ENCODE measurements at regions not wholly inside any gene's neighbourhood (a gene's known extent, or its start where the extent isn't known, plus 50 kb on each side); places are given as distances from the start of the nearest gene placed in this dataset.

- Histone ChIP-seq H3K4me1 (ENCODE audit: insufficient read depth, low read length, severe bottlenecking) (no peaks in the 10 kb centered on the region), H3K27me3 (ENCODE audit: insufficient read depth, low read length) (no peaks in the 10 kb centered on the region), H3K4me3 (ENCODE audit: low read depth, low read length, poor library complexity, severe bottlenecking) (no peak overlapping the region), H3K9me2 (ENCODE audit: low read depth, low read length) (no peaks in the 10 kb centered on the region), H3K36me3 (ENCODE audit: insufficient read depth, low read length) (no peaks in the 10 kb centered on the region), H2AFZ (ENCODE audit: low read length) (no peak overlapping the region), H3K79me2 (ENCODE audit: insufficient read depth, low read length) (no peaks in the 10 kb centered on the region), H3K4me2 (ENCODE audit: low read length) (no peak overlapping the region), H3K27ac (ENCODE audit: low read depth, low read length, poor library complexity, severe bottlenecking) (no peak overlapping the region), H3F3A (ENCODE audit: insufficient read depth, low read length) (no peaks in the 10 kb centered on the region), H3K9me3 (ENCODE audit: low read length) (no peaks in the 10 kb centered on the region), H4K20me1 (ENCODE audit: insufficient read depth, low read length) (no peaks in the 10 kb centered on the region), H3K9ac (ENCODE audit: low read length) (no peak overlapping the region)
- TF ChIP-seq EZH2 (IDR thresholded peaks at IDR 0.05; ENCODE audit: borderline replicate concordance, low read length) = no peak
- no peak for TF ChIP-seq CTCF (IDR thresholded peaks at IDR 0.05; ENCODE audit: low read length)
These were observed 1538.8 kb downstream of the RPA4 start for GRCh38 chrX:98422536-98422935.

GRCh38 chrX:98432413-98432812 lies 1548.7 kb downstream of the RPA4 start:
- H3K4me1 ChIP-seq (ENCODE audit: insufficient read depth, low read length, severe bottlenecking) = no peaks in the 10 kb centered on the region
- H4K20me1 ChIP-seq (ENCODE audit: insufficient read depth, low read length) = no peaks in the 10 kb centered on the region
- no peaks in the 10 kb centered on the region for H3K9me3 ChIP-seq (ENCODE audit: low read length)
- H3K4me2 ChIP-seq (ENCODE audit: low read length) = no peak overlapping the region
- H3F3A ChIP-seq (ENCODE audit: insufficient read depth, low read length) = no peaks in the 10 kb centered on the region
- H3K4me3 ChIP-seq (ENCODE audit: low read depth, low read length, poor library complexity, severe bottlenecking) = no peak overlapping the region
- no peaks in the 10 kb centered on the region for H3K36me3 ChIP-seq (ENCODE audit: insufficient read depth, low read length)
- no peak overlapping the region for H2AFZ ChIP-seq (ENCODE audit: low read length)
- no peaks in the 10 kb centered on the region for H3K9me2 ChIP-seq (ENCODE audit: low read depth, low read length)
- H3K79me2 ChIP-seq (ENCODE audit: insufficient read depth, low read length) = no peaks in the 10 kb centered on the region
- no peak for TF ChIP-seq CTCF (IDR thresholded peaks at IDR 0.05; ENCODE audit: low read length)
- TF ChIP-seq EZH2 (IDR thresholded peaks at IDR 0.05; ENCODE audit: borderline replicate concordance, low read length) = no peak
- no peak overlapping the region for H3K27ac ChIP-seq (ENCODE audit: low read depth, low read length, poor library complexity, severe bottlenecking)
- no peaks in the 10 kb centered on the region for H3K27me3 ChIP-seq (ENCODE audit: insufficient read depth, low read length)
- no peak overlapping the region for H3K9ac ChIP-seq (ENCODE audit: low read length)

GRCh38 chrX:98448524-98448923 lies 1564.8 kb downstream of the RPA4 start:
- no peaks in the 10 kb centered on the region for H3K36me3 ChIP-seq (ENCODE audit: insufficient read depth, low read length)
- H3K4me1 ChIP-seq (ENCODE audit: insufficient read depth, low read length, severe bottlenecking) = no peaks in the 10 kb centered on the region
- no peaks in the 10 kb centered on the region for H3K9me2 ChIP-seq (ENCODE audit: low read depth, low read length)
- no peaks in the 10 kb centered on the region for H3K79me2 ChIP-seq (ENCODE audit: insufficient read depth, low read length)
- no peaks in the 10 kb centered on the region for H3F3A ChIP-seq (ENCODE audit: insufficient read depth, low read length)
- no peak overlapping the region for H3K9ac ChIP-seq (ENCODE audit: low read length)
- no peak for TF ChIP-seq EZH2 (IDR thresholded peaks at IDR 0.05; ENCODE audit: borderline replicate concordance, low read length)
- no peak for TF ChIP-seq CTCF (IDR thresholded peaks at IDR 0.05; ENCODE audit: low read length)
- no peak overlapping the region for H3K4me3 ChIP-seq (ENCODE audit: low read depth, low read length, poor library complexity, severe bottlenecking)
- no peak overlapping the region for H2AFZ ChIP-seq (ENCODE audit: low read length)
- H3K27me3 ChIP-seq (ENCODE audit: insufficient read depth, low read length) = no peaks in the 10 kb centered on the region
- no peak overlapping the region for H3K4me2 ChIP-seq (ENCODE audit: low read length)
- H3K27ac ChIP-seq (ENCODE audit: low read depth, low read length, poor library complexity, severe bottlenecking) = no peak overlapping the region
- no peaks in the 10 kb centered on the region for H3K9me3 ChIP-seq (ENCODE audit: low read length)
- no peaks in the 10 kb centered on the region for H4K20me1 ChIP-seq (ENCODE audit: insufficient read depth, low read length)
